GM21529 (cell line): ENCODE measurements at regions not wholly inside any gene's neighbourhood (a gene's known extent, or its start where the extent isn't known, plus 50 kb on each side); places are given as distances from the start of the nearest gene placed in this dataset.

ENCODE experiments used
- ATAC-seq: cut with Tn5 transposase; IDR thresholded peaks from one replicate; pipeline ENCODE4 v1.9.1; 2021; ENCODE audit not compliant: unreplicated experiment

- no peak for ATAC-seq
Observed at GRCh38 chr21:25054689-25055088, 552.6 kb downstream of the MRPL39 start.

DNA sequence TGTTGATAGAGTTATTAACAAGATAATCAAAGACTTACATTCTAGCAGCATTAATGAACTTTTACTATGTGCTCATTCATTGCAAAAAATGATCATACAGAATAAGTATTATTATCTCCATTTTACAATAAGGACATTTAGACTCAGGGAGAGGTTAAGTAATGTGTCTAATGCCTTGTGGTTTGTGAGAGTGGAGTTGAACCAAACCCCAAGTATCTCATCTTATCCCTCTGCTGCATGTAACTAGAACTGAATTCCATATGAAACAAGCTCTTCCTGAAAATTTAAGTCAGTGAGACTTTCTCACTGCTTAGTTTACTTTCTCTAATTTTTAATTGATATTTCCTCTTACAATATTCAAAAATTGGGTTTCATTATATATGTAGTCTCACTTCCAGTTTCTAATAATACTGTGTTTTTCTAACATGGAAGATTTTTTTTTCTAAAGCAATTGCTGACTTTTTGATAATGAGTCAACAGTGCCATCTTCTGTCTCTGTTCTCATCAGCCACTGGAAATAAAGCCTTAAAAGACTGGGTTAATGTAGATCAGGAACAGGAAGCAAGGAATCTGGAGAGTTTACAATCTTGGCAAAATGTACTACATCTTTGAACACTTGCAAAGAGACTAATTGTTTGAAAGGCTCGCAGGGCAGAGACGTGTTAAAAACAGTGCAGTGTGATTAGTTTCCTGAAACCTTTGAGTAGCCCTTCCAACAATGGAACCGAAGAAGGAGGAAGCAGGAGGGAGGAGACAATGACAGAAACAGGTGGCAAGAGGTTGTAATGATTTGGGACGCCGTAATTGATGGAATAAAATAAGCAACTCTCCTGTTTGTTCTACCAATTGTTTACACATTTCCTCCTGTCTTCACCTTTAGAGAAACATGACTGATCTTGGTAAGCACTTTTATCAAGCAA, 567.6 kb downstream of the MRPL39 start:
- peak; percentile 90 for ATAC-seq

- no peak for ATAC-seq
Observed at GRCh38 chr21:25036775-25037174, 570.5 kb downstream of the MRPL39 start.

DNA sequence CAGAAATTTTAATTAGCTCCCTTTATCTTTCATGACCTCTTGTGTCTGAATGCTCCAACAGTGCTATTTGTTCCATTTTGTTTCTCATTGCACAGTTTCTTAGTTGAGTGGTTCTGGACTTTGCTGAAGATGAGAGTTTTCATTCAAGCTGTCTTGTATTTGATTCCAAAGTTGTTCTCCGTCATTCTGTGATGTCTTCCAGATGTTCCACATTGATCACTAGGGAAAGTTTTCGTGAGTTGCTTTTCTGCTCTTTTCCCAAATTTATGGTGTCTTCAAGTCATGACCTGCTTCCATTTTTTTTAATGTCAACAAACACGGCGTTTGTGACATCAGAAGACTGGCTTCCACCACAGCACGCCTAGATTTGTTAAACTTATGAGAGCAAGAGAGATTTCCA, 575.5 kb downstream of the MRPL39 start:
- no peak for ATAC-seq

DNA sequence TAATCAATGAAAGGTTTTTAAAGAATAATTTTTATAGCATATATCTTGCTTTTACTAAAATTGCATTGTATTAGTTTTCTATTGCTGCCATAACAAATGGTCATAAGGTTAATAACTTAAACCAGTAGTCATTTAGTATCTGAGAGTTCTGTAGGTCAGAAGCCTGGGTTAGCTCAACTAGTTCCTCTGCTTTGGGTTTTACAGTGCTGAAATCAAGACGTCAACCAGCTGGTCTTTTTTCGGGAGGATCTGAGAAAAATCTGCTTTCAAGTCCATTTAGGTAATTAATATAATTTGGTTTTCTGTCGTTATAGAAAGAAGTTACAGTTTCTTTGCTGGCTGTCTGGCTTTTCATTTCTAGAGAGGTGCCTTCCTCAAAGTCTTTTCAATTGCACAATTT, 577.7 kb downstream of the MRPL39 start:
- ATAC-seq, result no peak

DNA sequence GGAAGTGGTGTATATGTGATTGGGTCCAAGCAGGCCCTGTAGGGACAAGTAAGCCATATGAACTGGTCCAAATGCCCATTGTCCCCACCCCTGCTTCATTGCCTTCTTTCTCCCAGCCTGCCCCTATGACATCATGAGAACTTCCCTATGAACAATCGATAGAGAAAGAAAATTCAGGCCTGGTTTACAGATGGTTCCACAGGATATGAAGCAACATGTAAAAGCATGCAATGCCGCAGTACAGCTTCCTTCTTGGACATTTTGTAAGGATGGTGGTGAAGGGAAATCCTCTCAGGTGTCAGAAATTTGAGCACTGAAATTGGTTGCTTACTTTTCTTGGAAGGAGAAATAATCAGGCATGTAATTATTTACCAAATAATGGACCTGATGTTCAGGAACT, 581.7 kb downstream of the MRPL39 start:
- no peak for ATAC-seq

- no peak for ATAC-seq
Observed at GRCh38 chr21:25024639-25025038, 582.6 kb downstream of the MRPL39 start.

- no peak for ATAC-seq
Observed at GRCh38 chr21:25005388-25005787, 601.9 kb downstream of the MRPL39 start.

DNA sequence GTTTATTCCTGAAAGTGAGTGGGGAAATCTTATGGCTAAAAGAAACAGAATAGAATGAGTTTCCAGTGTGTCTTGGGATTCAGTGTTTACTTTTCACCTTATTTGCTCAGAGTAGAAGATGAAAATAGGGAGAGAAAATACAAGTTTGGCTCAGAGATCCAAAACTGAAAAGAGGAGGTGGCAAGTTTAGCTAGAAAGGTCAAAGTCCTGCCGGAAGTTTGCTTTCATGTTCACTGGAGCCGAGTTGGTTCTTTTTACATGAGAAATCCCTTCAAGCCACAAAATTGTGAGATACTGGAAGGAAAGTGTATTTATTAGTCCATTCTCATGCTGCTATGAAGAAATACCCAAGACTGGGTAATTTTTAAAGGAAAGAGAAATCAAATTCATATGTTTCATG, 604.6 kb downstream of the MRPL39 start:
- no peak for ATAC-seq

- ATAC-seq, result no peak
Observed at GRCh38 chr21:24995216-24995615, 612.1 kb downstream of the MRPL39 start.

- ATAC-seq, result no peak
Observed at GRCh38 chr21:24994717-24995116, 612.6 kb downstream of the MRPL39 start.

GRCh38 chr21:24989516-24989915, 617.8 kb downstream of the MRPL39 start:
- ATAC-seq, result no peak

GRCh38 chr21:24988941-24989340, 618.3 kb downstream of the MRPL39 start:
- ATAC-seq, result no peak

DNA sequence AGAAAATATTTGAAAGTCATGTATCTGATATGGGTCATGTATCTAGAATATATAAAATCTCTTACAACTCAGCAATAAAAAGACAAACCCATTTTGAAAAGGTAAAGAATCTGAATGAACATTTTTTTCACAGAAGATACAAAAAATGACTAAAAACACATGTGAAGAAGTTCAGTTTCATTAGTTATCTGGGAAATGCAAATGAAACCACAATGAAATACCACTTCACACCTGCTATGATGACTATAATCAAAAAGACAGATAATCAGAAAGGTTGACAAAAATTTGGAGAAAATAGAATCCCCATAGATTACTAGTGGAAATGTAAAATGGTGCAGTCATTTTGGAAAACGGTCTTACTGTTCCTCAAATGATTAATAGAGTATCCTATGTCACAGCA, 631.0 kb downstream of the MRPL39 start:
- ATAC-seq, result peak; percentile 52

GRCh38 chr21:24969068-24969467, 638.2 kb downstream of the MRPL39 start:
- no peak for ATAC-seq

GRCh38 chr21:24955275-24955961, 651.9 kb downstream of the MRPL39 start:
- ATAC-seq, result peak; percentile 98

- ATAC-seq, result no peak
Observed at GRCh38 chr21:24948186-24948585, 659.1 kb downstream of the MRPL39 start.

GRCh38 chr21:24945910-24946309, 661.4 kb downstream of the MRPL39 start:
- no peak for ATAC-seq

GRCh38 chr21:24941316-24942185, 665.7 kb downstream of the MRPL39 start:
- ATAC-seq, result no peak

GRCh38 chr21:24939291-24939690, 668.0 kb downstream of the MRPL39 start:
- ATAC-seq, result no peak

GRCh38 chr21:24938573-24938972, 668.7 kb downstream of the MRPL39 start:
- no peak for ATAC-seq
